Hematopoietic multipotent progenitor cell treated with erythropoietin and hydrocortisone succinate and interleukin-3 and kit ligand, for 8 days (in vitro differentiated cells): ENCODE measurements at regions not wholly inside any gene's neighbourhood (a gene's known extent, or its start where the extent isn't known, plus 50 kb on each side); places are given as distances from the start of the nearest gene placed in this dataset.

ENCODE experiments used
- DNase-seq: peaks from one replicate; pipeline ENCODE4 v3.0.0-alpha.2; 2015

DNA sequence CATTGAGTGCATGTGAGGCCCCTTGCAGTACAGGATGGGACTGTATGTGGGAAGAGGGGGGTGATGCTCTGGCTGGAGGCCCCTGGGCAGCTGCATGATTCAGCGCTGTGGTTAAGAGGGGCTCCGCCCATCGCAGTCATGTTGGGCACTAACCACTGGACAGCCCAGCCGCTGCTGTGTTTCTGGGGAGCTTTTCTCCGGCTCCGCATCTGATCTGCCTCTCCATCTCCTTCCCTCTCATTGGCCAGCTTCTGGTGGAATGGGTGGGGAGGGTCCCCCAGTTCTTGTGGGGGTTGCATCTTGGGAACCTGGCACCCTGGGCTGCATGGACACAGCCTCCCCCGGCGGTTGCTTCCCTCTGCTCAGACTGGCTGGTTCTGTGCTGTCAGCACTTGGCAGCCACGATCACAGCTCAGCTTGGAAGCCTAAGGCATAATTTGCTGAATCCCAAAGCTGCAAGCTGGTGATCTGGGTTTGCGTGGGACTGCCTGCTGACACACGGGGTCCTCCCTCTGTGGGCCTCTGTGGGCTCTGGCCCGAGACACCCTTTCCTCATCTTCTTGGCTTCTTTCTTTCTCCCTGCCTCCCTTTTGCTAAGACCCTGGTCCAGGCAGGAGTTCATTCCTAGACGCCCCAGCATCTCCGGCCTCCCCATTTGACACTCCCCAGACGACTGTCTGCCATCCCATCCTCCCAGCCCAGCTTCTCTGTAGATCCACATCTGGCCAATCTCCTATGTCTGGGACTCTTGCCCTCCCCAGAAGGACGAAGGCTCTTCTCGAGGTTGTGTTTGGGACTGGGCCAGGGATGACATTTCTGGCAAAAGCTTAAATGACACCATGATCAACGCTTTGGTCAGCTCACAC, 168.3 kb downstream of the SEC14L1 start:
- DNase-seq, result peak; percentile 33

GRCh38 chr17:77310336-77310735, 169.6 kb downstream of the SEC14L1 start:
- DNase-seq, result no peak

DNA sequence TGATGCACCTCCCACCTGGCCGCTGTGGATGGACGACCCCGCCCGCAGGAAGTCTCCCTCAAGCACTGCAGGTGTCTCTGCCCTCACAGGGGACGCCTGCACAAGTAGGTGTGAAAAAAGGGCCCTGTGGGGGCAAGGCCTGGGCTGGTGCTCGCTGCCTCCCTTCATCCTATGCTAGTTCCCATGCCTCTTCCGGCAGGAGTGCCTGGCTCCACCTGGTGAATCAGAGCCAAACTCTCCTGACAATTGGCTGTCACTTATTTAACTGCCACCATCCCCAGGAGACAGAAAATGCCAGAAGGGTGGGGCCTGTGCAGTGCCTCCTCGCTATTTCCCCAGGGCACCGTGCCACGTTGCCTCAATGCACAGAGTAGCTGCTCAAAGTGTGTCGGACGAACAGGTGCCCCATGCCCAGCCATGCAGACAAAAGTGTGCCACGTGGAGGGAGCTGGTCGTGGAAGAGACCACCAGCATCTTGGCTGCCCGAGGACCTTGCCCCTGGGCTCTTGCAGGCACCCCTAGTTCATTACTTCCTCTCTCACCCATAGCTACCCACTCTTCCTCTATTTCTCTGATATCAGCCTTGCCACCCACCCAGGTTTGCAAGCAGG, 170.7 kb downstream of the SEC14L1 start:
- DNase-seq, result no peak

GRCh38 chr17:77312061-77312701, 171.4 kb downstream of the SEC14L1 start:
- DNase-seq, result no peak

DNA sequence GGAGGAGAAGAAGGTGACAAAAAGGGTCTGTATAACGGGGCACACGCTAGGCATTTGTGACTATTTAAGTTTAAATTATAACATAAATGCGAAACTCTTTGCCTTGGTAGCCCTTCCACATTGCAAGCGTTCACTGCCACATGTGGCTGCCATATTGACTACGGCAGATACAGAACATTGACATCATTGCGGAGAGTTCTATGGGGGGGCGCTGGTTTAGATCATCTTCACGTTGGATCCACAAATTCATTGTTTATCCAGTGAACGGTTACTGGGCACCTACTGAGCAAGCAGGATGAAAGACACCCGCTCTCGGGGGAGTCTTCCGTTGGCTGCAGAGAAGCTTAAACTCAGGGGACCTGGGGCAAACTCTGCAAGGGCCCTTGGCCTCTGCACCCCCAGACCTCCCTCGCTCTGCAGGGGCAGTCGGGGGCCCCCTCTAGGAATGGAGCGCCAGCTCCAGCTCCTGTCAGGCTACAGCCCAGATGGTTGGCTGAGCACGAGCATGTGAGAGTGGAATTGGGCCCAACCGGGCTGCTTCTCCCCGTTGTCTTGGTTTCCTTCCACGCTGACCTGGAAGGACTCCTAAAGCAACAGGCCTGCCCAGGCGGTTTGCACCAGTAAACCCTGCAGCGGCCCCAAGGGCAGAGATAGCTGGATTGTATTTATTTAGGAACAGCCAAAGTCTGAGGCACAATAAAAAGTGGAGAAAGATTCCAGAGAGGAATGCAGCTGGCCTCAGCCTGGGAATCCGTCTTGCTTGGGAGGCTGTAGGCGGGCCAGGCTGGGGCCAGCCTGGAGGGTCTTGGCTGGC, 172.2 kb downstream of the SEC14L1 start:
- DNase-seq, result no peak

DNA sequence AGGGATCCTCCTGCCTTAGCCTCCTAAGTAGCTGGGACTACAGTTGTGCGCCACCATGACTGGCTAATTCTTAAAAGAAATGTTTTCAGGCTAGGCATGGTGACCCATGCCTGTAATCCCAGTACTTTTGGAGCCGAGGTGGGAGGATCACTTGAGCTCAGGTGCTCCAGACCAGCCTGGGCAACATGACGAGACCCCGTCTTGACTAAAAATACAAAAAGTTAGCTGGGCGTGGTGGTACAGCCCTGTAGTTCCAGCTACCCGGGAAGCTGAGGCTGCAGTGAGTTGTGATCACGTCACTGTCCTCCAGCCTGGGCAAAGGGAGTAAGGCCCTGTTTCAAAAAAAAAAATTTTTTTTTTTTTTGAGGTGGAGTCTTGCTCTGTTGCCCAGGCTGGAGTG, 173.1 kb downstream of the SEC14L1 start:
- no peak for DNase-seq

GRCh38 chr17:77314601-77315000, 173.8 kb downstream of the SEC14L1 start:
- no peak for DNase-seq

GRCh38 chr17:77315010-77315409, 174.2 kb downstream of the SEC14L1 start:
- DNase-seq, result no peak

- DNase-seq, result no peak
Observed at GRCh38 chr17:77315551-77316190, 174.9 kb downstream of the SEC14L1 start.

DNA sequence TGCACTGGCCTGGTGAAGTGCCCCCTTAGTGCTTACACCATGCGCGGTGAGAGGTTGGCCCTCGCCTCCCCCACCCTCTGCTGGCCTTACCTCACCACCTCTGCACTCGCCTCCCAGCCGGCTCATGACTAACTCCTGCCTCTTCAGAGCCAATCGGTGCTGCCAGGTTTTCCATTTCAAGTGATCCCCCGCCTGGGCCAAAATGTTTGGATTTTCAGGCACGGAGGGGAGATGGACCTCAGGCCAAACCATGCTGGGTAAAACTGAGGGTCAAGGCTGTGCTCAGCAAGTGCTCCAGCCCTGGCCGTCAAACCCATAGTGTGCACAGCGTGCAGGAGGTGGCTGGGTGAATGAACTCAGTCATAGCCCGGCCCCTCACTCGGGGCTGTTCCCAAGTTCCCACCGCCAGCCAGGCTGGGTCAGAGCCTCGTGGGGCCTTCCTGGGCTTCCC, 175.4 kb downstream of the SEC14L1 start:
- DNase-seq, result no peak

GRCh38 chr17:77316651-77317050, 175.9 kb downstream of the SEC14L1 start:
- DNase-seq, result no peak

DNA sequence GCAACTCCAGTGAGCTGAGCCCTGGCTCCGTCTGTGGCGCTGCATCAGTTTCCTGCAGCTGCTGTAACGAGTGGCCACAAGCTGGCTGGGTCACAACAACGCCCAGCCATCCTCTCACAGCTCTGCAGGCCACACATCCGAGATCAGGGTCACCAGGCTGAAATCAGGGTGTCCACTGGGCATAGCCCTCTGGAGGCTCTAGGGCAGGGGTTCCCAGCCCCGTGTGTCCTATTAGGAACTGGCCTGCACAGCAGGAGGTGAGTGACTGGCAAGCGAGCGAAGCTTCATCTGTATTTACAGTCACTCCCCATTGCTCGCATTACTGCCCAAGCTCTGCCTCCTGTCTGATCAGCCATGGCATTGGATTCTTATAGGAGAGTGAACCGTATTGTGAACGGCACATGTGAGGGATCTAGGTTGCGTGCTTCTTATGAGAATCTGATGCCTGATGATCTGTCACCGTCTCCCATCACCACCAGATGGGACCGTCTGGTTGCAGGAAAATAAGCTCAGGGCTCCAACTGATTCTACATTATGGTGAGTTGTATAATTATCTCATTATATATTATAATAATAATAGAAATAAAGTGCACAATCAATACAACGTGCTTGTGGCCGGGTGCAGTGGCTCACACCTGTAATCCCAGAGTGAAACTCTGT, 176.5 kb downstream of the SEC14L1 start:
- DNase-seq, result no peak

- no peak for DNase-seq
Observed at GRCh38 chr17:77318021-77318420, 177.3 kb downstream of the SEC14L1 start.

DNA sequence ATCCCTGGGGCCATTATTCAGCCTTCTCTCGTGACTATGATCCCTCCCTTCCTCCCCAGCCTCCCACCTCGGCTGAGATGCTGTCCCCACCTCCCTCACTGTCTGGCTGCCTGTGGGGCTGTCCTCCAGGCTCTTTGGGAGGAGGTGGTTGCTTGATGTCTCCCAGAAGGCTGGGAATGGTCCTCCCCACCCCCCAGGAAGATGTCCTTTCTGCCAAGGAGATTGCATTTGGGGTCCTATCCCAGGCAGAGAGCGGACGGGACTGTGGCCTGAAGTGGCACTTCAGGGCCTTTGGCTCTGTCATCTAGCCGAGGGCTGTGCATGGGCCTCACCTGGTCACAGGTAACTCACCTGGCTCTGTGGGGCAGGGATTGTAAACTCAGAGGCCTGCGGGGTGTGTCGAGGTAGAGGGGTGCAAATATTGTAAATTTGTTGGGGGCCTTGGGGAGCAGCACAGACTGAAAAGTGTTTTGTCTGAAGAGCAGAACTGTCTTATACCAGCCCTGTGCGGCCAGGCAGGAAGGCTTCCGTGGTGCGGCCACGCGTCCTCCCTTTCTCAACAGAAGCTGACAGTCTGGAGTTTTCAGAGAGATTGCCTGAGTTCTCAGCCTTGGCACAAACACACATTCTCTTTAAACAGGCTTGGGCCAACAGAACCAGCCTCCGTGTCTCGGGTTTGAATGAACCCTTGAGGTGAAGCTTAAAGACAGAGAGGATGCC, 177.9 kb downstream of the SEC14L1 start:
- DNase-seq, result no peak

DNA sequence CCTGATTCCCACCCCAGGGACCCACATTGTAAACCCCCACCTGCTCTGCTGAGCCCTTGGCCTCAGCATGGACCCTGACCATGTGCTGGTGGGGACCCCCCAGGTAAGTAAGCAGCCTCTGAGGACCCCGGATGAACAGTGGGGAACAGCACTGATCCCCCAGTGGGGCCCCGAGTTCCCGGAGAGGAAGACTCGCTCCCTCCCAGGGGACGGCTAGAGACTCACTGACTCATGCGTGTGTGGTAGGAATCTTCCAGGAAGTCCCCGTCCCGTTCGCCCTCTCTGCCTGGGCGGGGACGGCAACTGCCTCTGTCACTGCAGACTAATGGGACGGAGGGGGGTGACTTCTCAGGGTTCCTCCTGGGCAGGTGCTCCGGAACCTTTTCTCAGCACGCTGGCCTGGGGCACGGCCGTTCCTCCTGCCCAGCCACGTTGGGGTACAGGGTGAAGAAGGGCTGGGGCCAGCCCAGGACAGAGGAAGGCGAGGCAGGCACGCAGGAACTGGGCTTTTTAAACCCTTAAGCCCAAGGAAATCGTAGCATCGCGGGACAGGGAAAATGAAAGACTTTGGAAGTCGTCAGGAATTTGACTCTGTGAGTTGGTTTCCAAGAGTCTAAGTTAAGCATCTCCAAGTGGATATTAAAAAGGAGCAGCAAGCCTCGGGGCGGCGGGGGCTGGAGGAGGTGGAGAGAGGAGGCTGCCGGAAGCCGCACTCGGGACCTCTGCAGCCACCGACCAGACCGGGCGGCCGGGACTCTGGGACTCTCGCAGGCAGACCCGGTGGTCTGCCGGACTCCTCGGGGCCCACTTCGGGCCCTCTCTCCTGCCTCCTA, 178.7 kb downstream of the SEC14L1 start:
- DNase-seq, result peak; percentile 65

DNA sequence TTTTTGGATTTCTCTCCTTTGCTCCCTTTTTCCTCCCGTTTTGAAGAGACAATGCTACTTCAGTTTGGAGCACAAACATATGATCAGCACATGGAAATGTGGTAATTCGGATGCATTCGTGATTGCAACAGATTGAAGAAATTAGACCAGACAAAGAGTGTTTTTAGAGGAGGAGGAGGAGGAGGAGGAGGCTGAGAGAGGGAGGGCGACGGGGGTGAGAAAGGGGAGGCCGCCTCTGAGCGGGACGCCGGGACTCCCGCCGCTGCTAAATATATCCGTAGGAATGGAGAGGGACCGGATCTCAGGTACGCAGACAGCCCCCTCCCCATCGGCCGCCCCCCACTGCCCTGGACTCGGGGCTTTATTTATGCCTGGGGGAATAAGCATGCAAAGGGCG, 179.3 kb downstream of the SEC14L1 start:
- no peak for DNase-seq

DNA sequence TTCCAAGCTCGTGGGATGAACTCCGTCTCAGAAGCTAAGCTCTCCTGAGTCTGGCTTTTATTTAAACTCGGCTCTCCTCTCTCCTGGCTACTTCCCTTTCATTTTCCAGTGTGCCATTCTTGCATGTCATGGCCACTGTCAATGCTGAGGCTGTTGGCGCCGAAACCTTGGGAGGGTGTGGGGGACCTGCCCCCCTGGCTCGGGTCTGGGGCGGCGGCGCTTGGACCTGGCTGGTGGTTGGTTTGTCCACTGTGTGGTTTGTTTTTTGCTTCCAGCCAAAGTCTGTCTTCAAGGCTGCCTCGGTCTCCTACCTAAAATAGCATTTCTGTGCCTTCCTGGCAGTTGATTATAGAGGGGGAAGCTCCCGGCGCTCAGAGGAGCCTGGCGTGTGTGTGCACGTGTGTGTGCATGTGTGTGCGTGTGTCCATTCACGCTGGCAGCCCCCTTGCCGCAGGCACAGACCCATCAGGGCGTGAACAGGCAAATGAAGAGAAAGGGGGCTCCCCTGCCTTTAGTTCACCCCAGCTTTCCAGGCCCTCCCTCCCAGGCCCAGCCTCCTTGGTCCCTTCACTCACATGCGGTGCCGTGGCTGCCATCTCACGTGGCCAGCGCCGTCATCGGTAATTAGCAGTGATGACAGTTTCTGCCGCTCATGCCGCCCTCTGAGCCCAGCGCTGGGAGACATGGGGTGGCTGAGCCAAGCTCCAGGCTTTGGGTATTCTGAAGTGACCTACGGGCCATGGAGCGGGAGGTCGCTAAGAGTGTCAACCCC, 179.9 kb downstream of the SEC14L1 start:
- no peak for DNase-seq

- no peak for DNase-seq
Observed at GRCh38 chr17:77321649-77322513, 181.1 kb downstream of the SEC14L1 start.
